ENCODE measurements at regions not wholly inside any gene's neighbourhood (a gene's known extent, or its start where the extent isn't known, plus 50 kb on each side); places are given as distances from the start of the nearest gene placed in this dataset.

DNA sequence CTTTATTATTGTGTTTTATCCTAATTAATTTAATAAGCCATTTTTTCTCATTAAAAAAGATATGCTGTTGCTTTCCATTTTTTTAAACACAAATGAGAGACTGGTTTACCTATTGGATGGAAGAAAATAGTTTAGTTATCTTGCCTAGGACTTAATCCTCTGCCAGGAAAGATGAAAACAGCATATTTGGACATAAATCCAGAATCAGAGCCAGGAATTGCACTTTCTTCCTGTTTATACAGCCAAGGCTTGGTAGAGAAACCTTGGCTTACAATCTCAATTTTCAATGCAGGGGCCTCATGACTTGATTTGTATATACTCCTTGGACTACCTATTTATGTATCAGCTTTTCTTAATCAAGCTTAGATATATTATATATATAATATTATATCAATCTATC, 618.8 kb upstream of the SEMA3D start:
- Mint-ChIP-seq H3K4me3 (no peak overlapping the region), H3K27ac (no peak overlapping the region), H3K4me1 (no peaks in the 10 kb centered on the region), H3K27me3 (no peaks in the 10 kb centered on the region), H3K9me3 (ENCODE audit: insufficient read depth) (no peaks in the 10 kb centered on the region)
- Histone ChIP-seq H3K27me3 (replicated peaks in 1 of 4; ENCODE audit: control extremely low read depth in 1 of 4, control insufficient read depth in 3 of 4, insufficient read depth in 4 of 4, low read length in 3 of 4) (no peaks in the 10 kb centered on the region), H3K36me3 (replicated peaks in 1 of 2; ENCODE audit: control extremely low read depth in 1 of 2, control insufficient read depth in 1 of 2, extremely low read depth in 1 of 2, insufficient read depth in 2 of 2, low read length in 1 of 2) (no peaks in the 10 kb centered on the region), H3K4me1 (ENCODE audit: control insufficient read depth in 2 of 2, insufficient read depth in 2 of 2, low read length in 2 of 2) (no peaks in the 10 kb centered on the region), H4K20me1 (ENCODE audit: control insufficient read depth, insufficient read depth, low read length, poor library complexity, severe bottlenecking) (no peaks in the 10 kb centered on the region), H3K27ac (ENCODE audit: low read length in 2 of 2) (no peak overlapping the region), H3K4me2 (replicated peaks; ENCODE audit: low read depth, low read length, poor library complexity, severe bottlenecking) (no peak overlapping the region), H3K4me3 (ENCODE audit: control extremely low read depth in 1 of 5, extremely low read depth in 1 of 5, insufficient read depth in 1 of 5, low read depth in 2 of 5, low read length in 4 of 5) (no peak overlapping the region), H3K79me2 (ENCODE audit: control insufficient read depth, insufficient read depth, low read length) (no peaks in the 10 kb centered on the region), H3K9ac (ENCODE audit: low read length) (no peak overlapping the region), H2AFZ (ENCODE audit: insufficient read depth, low read depth, low read length, poor library complexity, severe bottlenecking) (no peak overlapping the region), H3K9me3 (ENCODE audit: control extremely low read depth in 1 of 3, control insufficient read depth in 2 of 3, insufficient read depth in 1 of 3, low read length in 2 of 3) (no peaks in the 10 kb centered on the region)
- DNase-seq: no peak
- TF ChIP-seq, protein P1, sequence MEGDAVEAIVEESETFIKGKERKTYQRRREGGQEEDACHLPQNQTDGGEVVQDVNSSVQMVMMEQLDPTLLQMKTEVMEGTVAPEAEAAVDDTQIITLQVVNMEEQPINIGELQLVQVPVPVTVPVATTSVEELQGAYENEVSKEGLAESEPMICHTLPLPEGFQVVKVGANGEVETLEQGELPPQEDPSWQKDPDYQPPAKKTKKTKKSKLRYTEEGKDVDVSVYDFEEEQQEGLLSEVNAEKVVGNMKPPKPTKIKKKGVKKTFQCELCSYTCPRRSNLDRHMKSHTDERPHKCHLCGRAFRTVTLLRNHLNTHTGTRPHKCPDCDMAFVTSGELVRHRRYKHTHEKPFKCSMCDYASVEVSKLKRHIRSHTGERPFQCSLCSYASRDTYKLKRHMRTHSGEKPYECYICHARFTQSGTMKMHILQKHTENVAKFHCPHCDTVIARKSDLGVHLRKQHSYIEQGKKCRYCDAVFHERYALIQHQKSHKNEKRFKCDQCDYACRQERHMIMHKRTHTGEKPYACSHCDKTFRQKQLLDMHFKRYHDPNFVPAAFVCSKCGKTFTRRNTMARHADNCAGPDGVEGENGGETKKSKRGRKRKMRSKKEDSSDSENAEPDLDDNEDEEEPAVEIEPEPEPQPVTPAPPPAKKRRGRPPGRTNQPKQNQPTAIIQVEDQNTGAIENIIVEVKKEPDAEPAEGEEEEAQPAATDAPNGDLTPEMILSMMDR (IDR thresholded peaks at IDR 0.05): no peak
- TF ChIP-seq EZH2 (IDR thresholded peaks at IDR 0.05; ENCODE audit: borderline replicate concordance, insufficient read depth, low read depth, low read length, poor library complexity, severe bottlenecking): no peak
- ATAC-seq (ENCODE audit: low read depth): no peak
- intact Hi-C loops (cut with micrococcal nuclease): no loop called here
- ChIA-PET CTCF (no interaction called here), POLR2A (no interaction called here)

DNA sequence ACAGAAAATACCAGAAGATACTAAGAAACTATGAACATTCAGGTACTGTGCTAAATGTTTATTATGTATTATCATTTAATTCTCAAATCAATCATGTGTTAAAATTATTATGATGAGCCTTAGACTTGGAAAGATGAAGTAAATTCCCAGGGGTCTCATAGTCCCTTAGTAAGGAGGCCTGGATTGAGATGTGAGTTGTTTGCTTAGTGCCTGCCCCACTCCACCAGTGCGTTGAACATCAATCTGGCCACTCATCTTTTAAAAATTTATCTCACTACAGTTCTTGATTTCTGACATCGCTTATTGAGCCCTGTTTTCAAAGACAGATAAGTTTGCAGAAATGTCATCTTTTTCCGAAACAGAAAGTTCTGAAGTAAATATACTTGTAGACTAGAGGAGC, 618.4 kb upstream of the SEMA3D start:
- Histone ChIP-seq H2AFZ (ENCODE audit: insufficient read depth, low read depth, low read length, poor library complexity, severe bottlenecking) (no peak overlapping the region), H4K20me1 (ENCODE audit: control insufficient read depth, insufficient read depth, low read length, poor library complexity, severe bottlenecking) (no peaks in the 10 kb centered on the region), H3K9ac (ENCODE audit: low read length) (no peak overlapping the region), H3K27ac (ENCODE audit: low read length in 2 of 2) (no peak overlapping the region), H3K27me3 (replicated peaks in 1 of 4; ENCODE audit: control extremely low read depth in 1 of 4, control insufficient read depth in 3 of 4, insufficient read depth in 4 of 4, low read length in 3 of 4) (no peaks in the 10 kb centered on the region), H3K4me1 (ENCODE audit: control insufficient read depth in 2 of 2, insufficient read depth in 2 of 2, low read length in 2 of 2) (no peaks in the 10 kb centered on the region), H3K9me3 (ENCODE audit: control extremely low read depth in 1 of 3, control insufficient read depth in 2 of 3, insufficient read depth in 1 of 3, low read length in 2 of 3) (no peaks in the 10 kb centered on the region), H3K36me3 (replicated peaks in 1 of 2; ENCODE audit: control extremely low read depth in 1 of 2, control insufficient read depth in 1 of 2, extremely low read depth in 1 of 2, insufficient read depth in 2 of 2, low read length in 1 of 2) (no peaks in the 10 kb centered on the region), H3K4me2 (replicated peaks; ENCODE audit: low read depth, low read length, poor library complexity, severe bottlenecking) (no peak overlapping the region), H3K79me2 (ENCODE audit: control insufficient read depth, insufficient read depth, low read length) (no peaks in the 10 kb centered on the region), H3K4me3 (ENCODE audit: control extremely low read depth in 1 of 5, extremely low read depth in 1 of 5, insufficient read depth in 1 of 5, low read depth in 2 of 5, low read length in 4 of 5) (no peak overlapping the region)
- no peaks in the 10 kb centered on the region for H3K4me1 Mint-ChIP-seq
- intact Hi-C loops (cut with micrococcal nuclease): no loop called here
- no peak for DNase-seq
- no CpG with 5 or more reads among the region's 3 CpGs for WGBS (ENCODE audit: insufficient coverage)
- CTCF ChIA-PET: no interaction called here
- no peak for ATAC-seq (ENCODE audit: low read depth)
- H3K9me3 Mint-ChIP-seq (ENCODE audit: insufficient read depth): no peaks in the 10 kb centered on the region
- H3K27me3 Mint-ChIP-seq: no peaks in the 10 kb centered on the region
- POLR2A ChIA-PET: no interaction called here
- no peak for TF ChIP-seq EZH2 (IDR thresholded peaks at IDR 0.05; ENCODE audit: borderline replicate concordance, insufficient read depth, low read depth, low read length, poor library complexity, severe bottlenecking)
- no peak overlapping the region for H3K4me3 Mint-ChIP-seq
- H3K27ac Mint-ChIP-seq: no peak overlapping the region
